DND-41 (cell line): ENCODE measurements at regions not wholly inside any gene's neighbourhood (a gene's known extent, or its start where the extent isn't known, plus 50 kb on each side); places are given as distances from the start of the nearest gene placed in this dataset.

Experiments
- CTCF ChIP-seq: IDR thresholded peaks from 2 replicates; pipeline ENCODE4 v1.5.1; 2012; ENCODE audit warnings: borderline replicate concordance, low read length, moderate library complexity, mild to moderate bottlenecking; ENCODE audit not compliant: poor library complexity, severe bottlenecking; ENCODE audit errors: extremely low read depth
- EZH2 ChIP-seq: IDR thresholded peaks from 3 replicates; pipeline ENCODE4 v1.6.1; 2012; ENCODE audit warnings: borderline replicate concordance, low read depth, mild to moderate bottlenecking, moderate library complexity, low read length, inconsistent platforms; ENCODE audit not compliant: severe bottlenecking

GRCh38 chr16:72722552-72722951 lies 325.4 kb downstream of the ZFHX3 start:
- TF ChIP-seq CTCF = no peak
- no peak for TF ChIP-seq EZH2
